GM21723 (cell line): ENCODE measurements at regions not wholly inside any gene's neighbourhood (a gene's known extent, or its start where the extent isn't known, plus 50 kb on each side); places are given as distances from the start of the nearest gene placed in this dataset.

Experiments used
- ATAC-seq: cut with Tn5 transposase; IDR thresholded peaks from one replicate; pipeline ENCODE4 v1.9.1; 2021; ENCODE audit warnings: mild to moderate bottlenecking, moderate library complexity; ENCODE audit not compliant: unreplicated experiment

DNA sequence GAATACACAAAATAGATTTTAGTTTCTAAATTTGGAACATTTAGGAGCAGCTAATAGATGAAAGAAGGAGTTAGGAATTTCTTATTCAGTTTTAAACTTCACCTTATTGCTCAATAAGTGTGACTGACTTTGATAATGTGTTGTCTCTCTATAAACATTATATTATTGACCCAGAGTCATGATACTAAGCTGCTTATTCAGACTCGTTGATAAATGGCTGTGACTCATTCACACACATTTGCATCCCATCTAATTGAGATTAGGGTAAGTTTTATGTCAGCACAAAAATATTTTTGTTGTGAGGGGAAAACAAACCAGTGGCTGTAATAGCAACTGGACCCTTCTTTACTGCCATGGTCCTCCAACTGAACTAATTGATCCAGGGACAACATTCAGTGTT is 137.6 kb downstream of the GOLIM4 start:
- ATAC-seq = no peak

DNA sequence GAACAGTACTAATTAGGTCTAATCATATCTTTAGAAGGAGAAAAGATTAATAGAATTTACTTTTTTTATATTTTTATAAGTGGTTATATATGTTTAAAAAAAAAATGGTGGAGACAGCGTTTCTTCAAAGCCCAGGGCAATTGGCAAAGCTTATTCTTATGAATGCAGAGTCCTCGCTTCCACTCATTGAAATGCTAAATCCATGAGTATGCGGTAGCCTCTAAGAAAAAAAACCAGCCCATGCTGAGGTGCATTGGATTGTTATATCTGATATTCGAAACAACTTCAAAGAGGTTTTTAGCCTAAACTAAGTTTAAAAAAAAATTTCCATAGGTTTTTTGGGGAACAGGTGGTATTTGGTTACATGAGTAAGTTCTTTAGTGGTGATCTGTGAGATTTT is 142.8 kb downstream of the GOLIM4 start:
- ATAC-seq = no peak

DNA sequence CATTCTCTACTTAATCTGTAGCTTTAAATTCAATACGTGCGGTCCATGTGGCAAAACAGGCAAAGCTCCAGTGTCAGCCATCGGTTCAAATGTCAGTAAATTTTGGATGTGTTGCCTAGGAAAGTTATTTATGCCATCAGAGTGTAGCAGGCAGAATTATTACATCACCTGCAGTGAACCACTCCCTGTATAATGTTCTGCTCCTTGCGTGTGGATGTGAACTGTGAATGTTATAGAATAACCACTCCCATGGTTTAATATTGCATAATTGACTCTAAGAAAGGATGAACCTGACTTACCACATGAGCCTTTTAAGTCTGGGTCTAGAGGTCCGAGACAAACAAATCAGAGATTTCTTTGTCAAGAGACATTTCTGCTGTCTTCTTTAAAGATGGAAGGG is 145.5 kb downstream of the GOLIM4 start:
- ATAC-seq = no peak

DNA sequence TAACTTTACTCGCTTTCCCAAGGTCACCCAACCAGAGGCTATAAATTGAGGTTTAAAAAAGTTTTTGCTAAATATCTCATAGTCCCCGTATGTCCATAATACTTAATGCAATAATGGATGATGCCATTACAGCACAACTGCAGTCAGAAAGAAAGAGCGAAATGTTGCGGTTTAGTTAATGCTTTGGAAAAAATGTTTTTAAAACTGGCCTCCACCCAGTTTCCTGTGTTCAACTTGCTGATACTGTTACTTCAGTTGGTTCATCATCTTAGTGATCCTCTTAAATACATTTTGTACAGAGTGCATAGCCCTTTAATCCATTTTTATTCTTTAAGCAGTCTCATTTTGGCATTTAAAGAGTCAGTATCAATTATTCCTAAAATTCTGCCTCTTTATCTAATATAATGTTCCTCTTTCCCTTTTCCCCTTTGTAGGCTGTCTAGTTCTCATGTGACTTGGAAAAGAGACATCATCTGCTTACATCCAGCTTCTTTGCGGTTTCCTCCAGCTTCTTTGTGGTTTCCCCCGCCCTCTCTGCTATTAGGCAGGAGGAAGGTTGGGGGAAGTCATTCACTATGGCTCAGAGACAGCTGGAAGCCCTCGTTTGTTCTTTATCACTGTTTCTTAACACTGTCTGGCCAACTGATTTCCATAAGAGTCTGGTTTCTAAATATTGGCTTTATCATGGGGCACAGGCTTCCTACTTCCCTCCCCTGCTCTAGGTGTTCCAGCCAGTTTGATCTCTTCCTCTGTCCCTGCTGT is 154.3 kb downstream of the GOLIM4 start:
- no peak for ATAC-seq

DNA sequence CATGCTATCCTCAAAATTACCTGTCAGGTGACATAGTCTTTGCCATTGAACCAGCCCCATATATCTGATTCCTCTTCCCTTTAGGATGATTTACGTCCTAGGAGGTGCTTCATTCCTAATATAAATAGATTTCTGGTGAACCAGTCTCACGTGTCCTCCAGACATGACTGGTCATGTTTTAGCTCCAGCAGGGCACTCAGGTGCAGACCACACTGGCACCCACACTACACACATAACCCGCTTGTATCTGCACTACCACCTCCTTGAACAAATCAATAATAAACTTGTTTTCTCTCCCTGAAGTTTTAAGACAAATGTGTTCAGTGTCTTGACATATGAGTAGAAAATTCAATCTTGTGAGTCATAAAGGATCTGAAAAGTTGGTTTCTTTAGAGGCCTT is 155.5 kb downstream of the GOLIM4 start:
- no peak for ATAC-seq

DNA sequence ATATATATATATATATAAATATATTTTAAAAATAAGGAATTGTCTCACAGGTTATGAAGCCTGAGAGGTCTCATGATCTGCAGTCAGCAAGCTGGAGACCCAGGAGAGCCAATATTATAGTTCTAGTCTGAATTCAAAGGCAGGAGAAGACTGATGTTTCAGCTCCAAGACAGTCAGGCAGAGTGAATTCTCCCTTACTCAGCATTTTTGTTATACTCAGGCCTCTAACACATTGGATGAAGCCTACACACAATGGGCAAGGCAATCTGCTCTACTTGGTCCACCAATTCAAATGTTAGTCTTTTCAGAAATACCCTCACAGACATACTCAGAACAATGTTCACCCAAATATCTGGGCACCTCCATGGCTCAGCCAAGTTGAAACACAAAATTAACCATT is 157.2 kb downstream of the GOLIM4 start:
- no peak for ATAC-seq

DNA sequence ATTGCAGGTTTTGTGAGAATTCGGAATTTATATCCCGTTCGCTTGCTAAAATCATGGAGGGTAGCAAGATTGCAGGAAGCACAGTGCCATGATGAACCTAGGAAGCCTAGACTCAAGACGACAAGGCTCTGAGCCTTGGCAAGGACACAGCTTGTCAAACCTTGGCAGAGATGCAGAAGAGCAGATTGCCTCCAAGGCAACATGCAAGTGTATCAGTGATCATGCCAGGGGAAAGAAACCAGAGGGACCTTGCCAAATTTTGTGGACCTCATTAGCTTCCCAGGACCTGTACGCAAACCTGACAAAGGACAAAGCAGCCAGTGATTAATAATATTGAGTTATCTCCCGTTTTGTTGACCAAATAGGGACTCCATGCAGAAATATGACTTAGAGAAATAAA is 159.7 kb downstream of the GOLIM4 start:
- no peak for ATAC-seq

DNA sequence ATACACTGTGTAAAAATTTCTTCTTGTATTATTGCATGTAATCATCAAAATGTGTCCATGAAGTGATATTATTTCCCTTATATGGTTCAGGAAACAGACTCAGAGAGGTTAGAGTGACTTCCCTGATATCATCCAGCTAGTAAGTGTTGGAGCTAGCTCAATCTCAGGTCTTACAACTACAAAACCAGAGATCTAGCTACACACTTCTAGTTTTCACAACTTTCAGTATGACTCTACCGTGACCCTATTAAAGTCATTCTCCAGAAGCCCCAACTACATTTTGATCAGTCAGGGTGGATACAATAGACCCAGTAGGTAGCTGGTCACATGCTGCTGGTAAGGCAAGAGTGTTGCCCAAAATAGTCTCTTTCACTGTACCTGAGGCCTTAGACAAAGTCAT is 165.3 kb downstream of the GOLIM4 start:
- no peak for ATAC-seq

DNA sequence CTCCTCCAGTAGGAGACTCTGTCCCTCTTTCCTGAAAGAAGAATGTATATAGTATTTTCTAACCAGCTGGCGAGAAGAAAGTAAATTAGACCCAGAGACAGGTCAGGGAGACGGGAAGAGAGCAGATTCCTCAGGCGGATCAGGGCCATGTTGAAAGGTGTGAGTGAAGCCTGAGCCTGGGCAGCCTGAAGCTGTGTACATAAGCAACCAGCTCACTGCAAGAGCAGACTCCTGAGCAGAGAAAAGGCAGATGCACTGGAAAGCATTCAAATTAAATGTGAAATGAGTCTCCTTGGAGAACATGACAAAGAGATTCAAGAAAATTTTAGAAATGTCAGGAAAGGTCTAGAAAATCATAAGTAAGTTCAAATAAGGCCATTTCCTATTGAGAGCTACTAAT is 165.8 kb downstream of the GOLIM4 start:
- no peak for ATAC-seq

DNA sequence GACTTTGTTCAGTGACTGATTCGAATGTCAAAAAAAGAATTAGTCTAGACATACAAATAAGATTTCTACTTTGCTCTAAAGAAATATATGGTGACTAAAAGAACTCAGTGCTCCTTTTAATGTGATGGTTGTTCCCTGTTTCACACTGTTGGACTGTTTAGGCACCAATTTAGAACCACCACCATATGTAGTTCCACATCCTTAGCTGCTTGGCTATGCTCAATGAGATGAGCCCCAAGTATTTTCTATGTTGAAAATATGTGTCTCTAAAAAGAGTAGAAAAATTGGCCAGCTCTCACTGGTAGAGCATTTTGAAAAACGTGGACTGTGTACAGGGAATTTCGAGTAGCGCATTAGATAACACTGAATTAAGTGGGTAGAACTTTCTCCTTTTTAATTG is 167.3 kb downstream of the GOLIM4 start:
- ATAC-seq = no peak

DNA sequence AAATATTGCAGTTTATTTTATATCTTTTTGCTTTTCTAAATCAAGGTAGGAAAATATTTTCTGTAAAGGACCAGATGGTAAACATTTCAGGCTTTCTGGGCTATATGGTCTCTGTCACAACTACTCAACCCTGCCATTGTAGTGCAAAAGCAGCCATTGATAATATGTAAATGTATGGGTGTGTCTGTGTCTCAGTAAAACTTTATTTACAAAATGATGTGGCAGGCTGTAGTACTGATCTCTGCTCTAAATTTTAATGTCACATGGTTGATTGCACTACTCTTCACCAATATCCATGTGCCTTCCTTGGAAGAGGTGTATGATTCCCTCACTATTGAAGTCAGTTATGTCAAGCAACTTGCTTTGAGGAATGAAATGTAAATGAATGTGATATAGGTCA is 175.0 kb downstream of the GOLIM4 start:
- no peak for ATAC-seq

DNA sequence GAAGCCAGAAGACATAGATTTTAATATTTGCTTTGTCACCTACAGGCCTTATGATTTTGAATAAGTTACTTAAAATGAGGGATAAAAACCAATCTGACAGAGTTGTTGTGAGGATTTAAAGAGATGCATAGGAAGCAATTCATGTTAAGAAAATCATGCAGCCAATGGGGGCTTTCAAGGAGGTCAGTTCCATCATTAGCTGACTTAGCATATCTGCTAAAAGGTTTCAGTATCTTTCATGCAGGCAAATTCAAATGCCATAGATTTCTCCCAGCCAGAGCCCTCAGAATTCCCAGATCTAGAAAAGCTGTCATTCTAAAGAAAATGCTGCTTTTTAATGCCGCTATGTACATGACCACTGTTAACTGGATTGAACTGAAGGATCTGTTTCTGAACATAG is 176.1 kb downstream of the GOLIM4 start:
- no peak for ATAC-seq

DNA sequence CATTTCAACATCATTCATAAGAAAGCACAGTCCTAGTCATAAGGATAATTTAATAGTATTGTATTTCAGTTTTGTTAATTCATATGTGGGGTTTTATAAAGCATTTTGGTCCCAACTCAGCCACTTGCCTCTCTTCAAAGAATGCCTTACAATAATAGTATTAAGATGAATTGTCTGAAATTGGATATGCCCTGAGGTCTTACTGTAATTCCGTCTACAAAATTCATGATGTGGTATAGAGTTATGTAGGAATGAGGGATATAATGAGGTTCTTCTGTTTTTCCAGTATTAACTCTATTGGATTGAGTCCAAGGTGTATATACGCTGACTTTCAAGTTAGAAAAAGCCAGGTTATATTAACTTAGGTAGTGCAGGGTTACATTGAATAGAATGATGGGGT is 177.0 kb downstream of the GOLIM4 start:
- no peak for ATAC-seq

DNA sequence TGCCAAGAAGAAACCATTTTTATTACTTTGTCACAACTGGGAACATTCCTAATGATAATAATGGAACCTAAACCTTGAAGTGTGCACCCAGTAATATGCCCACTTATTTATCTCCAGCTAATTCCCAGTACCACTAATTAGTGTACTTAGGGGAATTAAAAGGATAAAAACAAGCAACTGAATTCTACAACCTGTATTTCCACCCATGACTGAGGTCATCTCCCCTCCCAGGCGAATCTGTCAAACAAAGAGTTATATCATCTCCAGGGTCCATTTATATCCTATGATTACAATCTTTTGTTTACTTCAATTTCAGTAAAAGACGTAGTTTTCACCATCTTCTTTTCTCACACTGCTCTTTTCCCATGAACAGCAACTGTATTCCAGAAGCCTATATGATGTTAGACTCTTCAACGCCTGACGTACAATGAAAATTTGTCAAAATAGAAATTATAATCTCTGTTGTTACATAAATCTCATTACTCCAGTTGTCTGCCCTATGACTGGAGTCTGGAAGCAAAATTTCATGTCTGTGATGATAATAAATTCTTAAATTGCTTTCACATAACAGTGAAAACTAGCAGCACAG is 177.6 kb downstream of the GOLIM4 start:
- ATAC-seq = no peak

DNA sequence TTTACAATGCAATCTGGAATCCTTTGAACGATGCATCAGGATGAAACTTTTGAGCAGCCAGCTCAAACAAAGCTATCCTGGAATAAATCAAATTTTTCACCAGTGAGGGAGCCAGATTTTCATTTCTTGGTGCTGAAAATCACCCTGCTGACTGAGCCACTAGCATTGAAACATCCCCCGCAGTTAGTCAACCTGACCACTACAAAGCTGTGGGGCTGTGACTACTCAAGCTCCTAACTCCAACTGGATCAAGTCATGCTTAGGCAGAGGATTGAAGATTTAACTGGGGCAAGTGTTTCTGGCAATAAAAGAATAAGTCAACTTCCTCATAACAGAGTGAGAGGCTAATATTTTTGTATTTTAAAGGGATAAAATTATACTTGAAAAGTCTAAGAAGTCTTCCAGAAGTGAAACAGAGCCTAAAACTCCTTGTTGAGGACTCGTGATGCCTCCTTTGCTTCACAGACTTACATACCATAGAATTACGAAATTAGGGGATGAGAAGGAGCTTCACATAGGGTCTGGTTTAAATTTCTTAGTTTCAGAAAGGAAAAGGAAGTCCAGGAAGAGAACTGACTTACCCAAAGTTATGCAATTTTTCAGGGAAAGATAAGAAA is 177.8 kb downstream of the SERPINI1 start:
- ATAC-seq = no peak

DNA sequence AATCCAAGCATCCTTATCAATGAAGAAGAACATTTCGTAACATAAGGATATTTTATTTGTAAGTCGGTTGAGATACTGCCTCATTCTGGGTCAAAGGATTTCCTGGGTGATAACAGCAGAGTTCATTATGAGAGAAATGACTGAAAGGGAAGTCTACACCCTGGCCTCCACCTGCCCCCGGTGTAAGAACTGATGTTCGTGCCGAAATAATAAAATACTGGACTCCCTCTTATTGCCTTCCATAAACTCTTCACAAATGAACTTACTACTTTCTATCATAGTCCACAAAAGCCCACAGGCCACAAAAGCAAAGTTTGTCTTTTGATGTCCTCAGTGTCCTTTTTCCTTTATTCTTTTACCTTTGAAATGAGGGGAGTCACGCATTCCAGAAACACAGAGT is 174.4 kb downstream of the SERPINI1 start:
- ATAC-seq = no peak

DNA sequence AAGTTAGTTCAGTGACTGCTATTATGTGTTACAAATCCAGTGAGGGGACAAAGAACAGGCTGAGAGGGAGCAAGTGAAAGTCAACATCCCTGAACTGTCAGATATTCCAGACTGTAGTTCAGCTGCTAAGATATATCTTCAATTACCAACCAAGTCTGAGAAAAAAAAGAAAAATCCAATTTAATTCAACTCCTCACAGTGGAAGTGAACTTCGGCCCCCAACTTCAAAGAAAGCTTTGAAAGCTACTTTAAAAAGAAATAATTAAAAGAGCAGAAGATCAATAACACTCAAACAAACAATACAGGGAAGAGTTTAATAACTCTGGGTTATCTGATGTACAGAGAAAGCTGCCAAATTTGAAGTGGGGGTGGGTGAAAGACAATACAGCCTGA is 174.0 kb downstream of the SERPINI1 start:
- ATAC-seq = no peak

DNA sequence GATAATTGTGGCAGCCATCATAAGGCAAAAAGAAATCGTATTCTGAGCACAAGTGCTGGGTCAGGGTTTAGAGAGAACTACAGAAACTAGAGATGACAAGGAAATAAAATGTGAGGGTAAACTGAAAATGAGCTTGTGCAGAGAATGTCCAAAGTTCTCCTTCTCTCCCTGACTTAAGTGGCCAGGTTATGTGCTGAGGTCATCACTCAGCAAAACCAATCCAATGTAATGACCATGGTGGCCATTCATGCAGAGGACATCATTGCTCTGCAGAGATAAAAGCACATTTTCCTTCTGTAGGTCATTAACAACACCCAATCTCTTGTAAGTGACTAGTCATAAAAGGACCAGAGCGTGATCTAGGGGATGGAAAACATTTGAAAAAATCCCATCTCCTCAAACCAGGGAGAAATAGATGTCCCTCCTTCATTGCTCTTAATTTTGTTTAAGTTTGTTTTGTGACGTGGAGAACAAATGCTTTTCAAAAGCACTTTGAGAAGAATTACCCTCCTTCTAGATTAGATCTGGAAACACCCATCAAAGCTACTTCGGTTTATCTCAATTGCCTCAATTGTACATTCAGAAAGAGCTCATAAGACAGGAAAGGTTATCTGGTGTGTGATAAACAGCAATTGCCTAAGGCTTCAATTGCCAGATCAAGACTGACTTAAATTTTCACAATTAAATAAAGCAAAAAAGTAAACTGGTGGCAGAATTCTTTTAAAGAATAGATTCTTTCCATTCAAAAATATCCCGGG is 173.4 kb downstream of the SERPINI1 start:
- no peak for ATAC-seq

DNA sequence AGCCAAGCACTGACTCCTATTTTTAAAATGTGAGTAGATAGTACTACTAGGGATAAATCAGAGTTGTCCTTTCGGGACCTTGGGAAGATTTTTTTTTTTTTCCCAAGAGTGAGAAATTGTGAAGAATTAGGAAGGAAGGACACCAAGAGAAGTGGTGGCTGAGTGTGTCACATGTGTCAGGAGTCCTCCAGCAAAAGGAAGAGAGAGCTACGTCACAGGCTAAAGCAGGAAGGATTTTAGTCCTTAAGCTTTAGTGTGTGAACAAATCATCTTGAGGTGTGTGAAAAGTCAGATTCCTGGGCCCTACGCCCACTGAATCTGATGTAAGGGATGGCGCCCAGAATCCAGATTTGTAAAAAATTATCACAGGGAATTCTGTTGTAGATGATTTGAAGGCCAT is 172.7 kb downstream of the SERPINI1 start:
- ATAC-seq = no peak

DNA sequence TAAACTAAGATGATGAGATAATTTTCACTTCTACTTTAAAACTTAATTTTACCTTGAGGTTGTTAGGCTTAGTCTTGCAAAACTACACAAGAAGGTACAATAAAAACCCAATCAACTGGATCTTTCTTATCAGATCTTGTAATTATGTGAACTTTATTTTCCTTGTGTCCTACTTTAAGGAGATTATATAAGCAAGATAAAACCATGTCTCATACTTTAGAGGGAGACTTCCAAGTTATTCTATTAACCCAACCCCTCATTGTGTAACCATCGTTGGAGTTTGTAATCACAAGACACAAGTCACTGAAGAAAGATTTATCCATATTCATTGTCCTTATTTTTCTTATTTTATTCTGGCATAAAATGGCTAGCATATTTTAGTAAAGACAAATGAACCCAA is 165.6 kb downstream of the SERPINI1 start:
- ATAC-seq = no peak

DNA sequence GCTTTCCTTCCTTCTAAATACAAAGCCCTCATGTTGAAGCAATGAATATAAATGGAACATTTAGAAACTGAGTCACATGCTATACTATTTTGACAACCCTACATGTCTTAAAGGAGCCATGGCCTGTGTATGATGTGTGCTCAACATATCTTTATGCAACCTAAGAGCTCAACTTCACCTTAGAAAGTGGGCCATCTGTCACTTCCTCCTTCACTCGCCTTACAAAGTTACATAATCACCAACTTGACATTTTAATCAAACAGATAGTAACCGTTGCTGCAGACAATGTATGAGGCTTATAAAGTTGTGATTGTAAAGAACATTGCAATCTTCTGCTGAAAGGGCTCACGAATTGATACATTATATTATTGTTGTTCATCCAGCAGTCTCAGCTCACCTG is 163.6 kb downstream of the SERPINI1 start:
- no peak for ATAC-seq

DNA sequence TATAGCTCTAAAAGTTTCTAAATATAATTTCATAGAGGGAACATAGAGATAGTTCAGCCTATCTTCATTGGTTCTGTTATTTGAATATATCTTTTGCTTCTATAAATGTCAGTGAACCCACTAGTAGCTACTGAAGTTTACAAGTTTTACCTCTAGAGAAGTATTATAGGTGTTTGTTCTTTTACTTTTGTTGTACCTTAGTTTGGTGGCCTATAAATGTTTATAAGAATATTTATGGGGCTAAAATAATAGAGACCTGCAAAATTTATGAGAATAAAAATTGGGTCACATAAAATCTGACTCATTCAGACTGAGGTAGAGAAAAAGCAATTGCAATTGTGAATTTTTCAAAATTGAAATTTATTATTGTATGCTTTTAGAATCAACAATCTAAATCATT is 162.6 kb downstream of the SERPINI1 start:
- ATAC-seq = no peak
